ENCODE measurements at regions not wholly inside any gene's neighbourhood (a gene's known extent, or its start where the extent isn't known, plus 50 kb on each side); places are given as distances from the start of the nearest gene placed in this dataset.

GRCh38 chr13:105311094-105311493 is 1224.4 kb downstream of the EFNB2 start:
- TF ChIP-seq, protein P1, sequence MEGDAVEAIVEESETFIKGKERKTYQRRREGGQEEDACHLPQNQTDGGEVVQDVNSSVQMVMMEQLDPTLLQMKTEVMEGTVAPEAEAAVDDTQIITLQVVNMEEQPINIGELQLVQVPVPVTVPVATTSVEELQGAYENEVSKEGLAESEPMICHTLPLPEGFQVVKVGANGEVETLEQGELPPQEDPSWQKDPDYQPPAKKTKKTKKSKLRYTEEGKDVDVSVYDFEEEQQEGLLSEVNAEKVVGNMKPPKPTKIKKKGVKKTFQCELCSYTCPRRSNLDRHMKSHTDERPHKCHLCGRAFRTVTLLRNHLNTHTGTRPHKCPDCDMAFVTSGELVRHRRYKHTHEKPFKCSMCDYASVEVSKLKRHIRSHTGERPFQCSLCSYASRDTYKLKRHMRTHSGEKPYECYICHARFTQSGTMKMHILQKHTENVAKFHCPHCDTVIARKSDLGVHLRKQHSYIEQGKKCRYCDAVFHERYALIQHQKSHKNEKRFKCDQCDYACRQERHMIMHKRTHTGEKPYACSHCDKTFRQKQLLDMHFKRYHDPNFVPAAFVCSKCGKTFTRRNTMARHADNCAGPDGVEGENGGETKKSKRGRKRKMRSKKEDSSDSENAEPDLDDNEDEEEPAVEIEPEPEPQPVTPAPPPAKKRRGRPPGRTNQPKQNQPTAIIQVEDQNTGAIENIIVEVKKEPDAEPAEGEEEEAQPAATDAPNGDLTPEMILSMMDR (conservative IDR thresholded peaks at IDR 0.05; ENCODE audit: low read depth, low read length) = no peak

GRCh38 chr13:105307776-105308175 is 1227.7 kb downstream of the EFNB2 start:
- Histone ChIP-seq H2AFZ (ENCODE audit: low read depth) (no peak overlapping the region), H3K36me3 (ENCODE audit: insufficient read depth) (no peaks in the 10 kb centered on the region), H3K4me1 (ENCODE audit: low read depth, poor library complexity, severe bottlenecking) (no peaks in the 10 kb centered on the region), H4K20me1 (ENCODE audit: insufficient read depth) (no peaks in the 10 kb centered on the region), H3K79me2 (ENCODE audit: insufficient read depth, low read depth) (no peaks in the 10 kb centered on the region), H3K4me3 (IDR thresholded peaks at IDR 0.05; ENCODE audit: insufficient read depth, low read depth, low read length) (no peak overlapping the region), H3K4me2 (no peak overlapping the region), H3K9ac (no peak overlapping the region), H3K27me3 (ENCODE audit: insufficient read depth, low read depth) (no peaks in the 10 kb centered on the region), H3K27ac (no peak overlapping the region)
- TF ChIP-seq, protein P1 (conservative IDR thresholded peaks at IDR 0.05; ENCODE audit: low read depth, low read length) = no peak

More at GRCh38 chr13:105311094-105311493, 1224.4 kb downstream of the EFNB2 start:
- no peak overlapping the region for H3K27ac ChIP-seq
- no peaks in the 10 kb centered on the region for H3K79me2 ChIP-seq (ENCODE audit: insufficient read depth, low read depth)
- H2AFZ ChIP-seq (ENCODE audit: low read depth) = no peak overlapping the region
- no peaks in the 10 kb centered on the region for H3K36me3 ChIP-seq (ENCODE audit: insufficient read depth)
- H3K27me3 ChIP-seq (ENCODE audit: insufficient read depth, low read depth) = no peaks in the 10 kb centered on the region
- H3K4me1 ChIP-seq (ENCODE audit: low read depth, poor library complexity, severe bottlenecking) = no peaks in the 10 kb centered on the region
- no peaks in the 10 kb centered on the region for H4K20me1 ChIP-seq (ENCODE audit: insufficient read depth)
- no peak overlapping the region for H3K9ac ChIP-seq
- H3K4me2 ChIP-seq = no peak overlapping the region
- no peak overlapping the region for H3K4me3 ChIP-seq (IDR thresholded peaks at IDR 0.05; ENCODE audit: insufficient read depth, low read depth, low read length)

GRCh38 chr13:105297839-105298238 is 1237.6 kb downstream of the EFNB2 start:
- H2AFZ ChIP-seq (ENCODE audit: low read depth) = no peak overlapping the region
- TF ChIP-seq, protein P1 (conservative IDR thresholded peaks at IDR 0.05; ENCODE audit: low read depth, low read length) = no peak

GRCh38 chr13:105291987-105292386 is 1243.5 kb downstream of the EFNB2 start:
- no peaks in the 10 kb centered on the region for H4K20me1 ChIP-seq (ENCODE audit: insufficient read depth)
- no peaks in the 10 kb centered on the region for H3K79me2 ChIP-seq (ENCODE audit: insufficient read depth, low read depth)
- no peaks in the 10 kb centered on the region for H3K36me3 ChIP-seq (ENCODE audit: insufficient read depth)
- H3K4me2 ChIP-seq = no peak overlapping the region
- H3K27ac ChIP-seq = no peak overlapping the region
- H2AFZ ChIP-seq (ENCODE audit: low read depth) = no peak overlapping the region
- H3K4me1 ChIP-seq (ENCODE audit: low read depth, poor library complexity, severe bottlenecking) = no peaks in the 10 kb centered on the region
- H3K4me3 ChIP-seq (IDR thresholded peaks at IDR 0.05; ENCODE audit: insufficient read depth, low read depth, low read length) = no peak overlapping the region
- TF ChIP-seq, protein P1 (conservative IDR thresholded peaks at IDR 0.05; ENCODE audit: low read depth, low read length) = no peak
- no peak overlapping the region for H3K9ac ChIP-seq
- H3K27me3 ChIP-seq (ENCODE audit: insufficient read depth, low read depth) = no peaks in the 10 kb centered on the region

More at GRCh38 chr13:105297839-105298238, 1237.6 kb downstream of the EFNB2 start:
- Histone ChIP-seq H3K79me2 (ENCODE audit: insufficient read depth, low read depth) (no peaks in the 10 kb centered on the region), H3K4me3 (IDR thresholded peaks at IDR 0.05; ENCODE audit: insufficient read depth, low read depth, low read length) (no peak overlapping the region), H4K20me1 (ENCODE audit: insufficient read depth) (no peaks in the 10 kb centered on the region), H3K27ac (no peak overlapping the region), H3K9ac (no peak overlapping the region), H3K27me3 (ENCODE audit: insufficient read depth, low read depth) (no peaks in the 10 kb centered on the region), H3K36me3 (ENCODE audit: insufficient read depth) (no peaks in the 10 kb centered on the region), H3K4me2 (no peak overlapping the region), H3K4me1 (ENCODE audit: low read depth, poor library complexity, severe bottlenecking) (no peaks in the 10 kb centered on the region)

Measured in KMS-11 (cell line).